ENCODE measurements at regions not wholly inside any gene's neighbourhood (a gene's known extent, or its start where the extent isn't known, plus 50 kb on each side); places are given as distances from the start of the nearest gene placed in this dataset.

- H3K79me2 ChIP-seq (ENCODE audit: control insufficient read depth, insufficient read depth, low read length) = no peaks in the 10 kb centered on the region
- H3K4me3 ChIP-seq (replicated peaks in 1 of 4; ENCODE audit: control extremely low read depth in 1 of 4, insufficient read depth in 1 of 4, low read depth in 3 of 4, low read length in 4 of 4) = no peak overlapping the region
- no peak overlapping the region for H3K9ac ChIP-seq (ENCODE audit: insufficient read depth, low read length)
- H3K27me3 ChIP-seq (ENCODE audit: control insufficient read depth, insufficient read depth, low read length) = no peaks in the 10 kb centered on the region
- H4K20me1 ChIP-seq (ENCODE audit: control insufficient read depth, extremely low read depth, insufficient read depth, low read length) = no peaks in the 10 kb centered on the region
- no peak overlapping the region for H2AFZ ChIP-seq (ENCODE audit: low read length)
- H3K9me3 ChIP-seq (ENCODE audit: control insufficient read depth, insufficient read depth, low read depth, low read length) = no peaks in the 10 kb centered on the region
- no peak overlapping the region for H3K4me2 ChIP-seq (ENCODE audit: extremely low read depth, insufficient read depth, low read length)
- DNase-seq (ENCODE audit: low read depth in 2 of 2) = no peak
- no peaks in the 10 kb centered on the region for H3K36me3 ChIP-seq (ENCODE audit: control insufficient read depth, insufficient read depth, low read length)
- peaks cover 7% of the 10 kb centered on the region for H3K4me1 ChIP-seq (ENCODE audit: control insufficient read depth, extremely low read depth, insufficient read depth, low read length)
- no peak overlapping the region for H3K27ac ChIP-seq (ENCODE audit: insufficient read depth, low read length)
- TF ChIP-seq CTCF (conservative IDR thresholded peaks at IDR 0.05 in 1 of 2, IDR thresholded peaks at IDR 0.05 in 1 of 2; ENCODE audit: low read depth in 1 of 2, low read length in 2 of 2) (no peak), EZH2 (IDR thresholded peaks at IDR 0.05; ENCODE audit: low read length, missing control alignments) (no peak)
Observed at GRCh38 chr12:76678992-76679391, 84.9 kb upstream of the ZDHHC17 start.

- H3K27ac ChIP-seq (ENCODE audit: insufficient read depth, low read length) = no peak overlapping the region
- H3K4me1 ChIP-seq (ENCODE audit: control insufficient read depth, extremely low read depth, insufficient read depth, low read length) = peaks cover 7% of the 10 kb centered on the region
- no peak overlapping the region for H3K4me3 ChIP-seq (replicated peaks in 1 of 4; ENCODE audit: control extremely low read depth in 1 of 4, insufficient read depth in 1 of 4, low read depth in 3 of 4, low read length in 4 of 4)
- H3K36me3 ChIP-seq (ENCODE audit: control insufficient read depth, insufficient read depth, low read length) = no peaks in the 10 kb centered on the region
- H4K20me1 ChIP-seq (ENCODE audit: control insufficient read depth, extremely low read depth, insufficient read depth, low read length) = no peaks in the 10 kb centered on the region
- DNase-seq (ENCODE audit: low read depth in 2 of 2) = peak in 1 of 2 donors; percentile 62
- H2AFZ ChIP-seq (ENCODE audit: low read length) = no peak overlapping the region
- H3K4me2 ChIP-seq (ENCODE audit: extremely low read depth, insufficient read depth, low read length) = no peak overlapping the region
- TF ChIP-seq CTCF (conservative IDR thresholded peaks at IDR 0.05 in 1 of 2, IDR thresholded peaks at IDR 0.05 in 1 of 2; ENCODE audit: low read depth in 1 of 2, low read length in 2 of 2) = no peak
- TF ChIP-seq EZH2 (IDR thresholded peaks at IDR 0.05; ENCODE audit: low read length, missing control alignments) = no peak
- no peak overlapping the region for H3K9ac ChIP-seq (ENCODE audit: insufficient read depth, low read length)
- H3K79me2 ChIP-seq (ENCODE audit: control insufficient read depth, insufficient read depth, low read length) = no peaks in the 10 kb centered on the region
- H3K9me3 ChIP-seq (ENCODE audit: control insufficient read depth, insufficient read depth, low read depth, low read length) = no peaks in the 10 kb centered on the region
- no peaks in the 10 kb centered on the region for H3K27me3 ChIP-seq (ENCODE audit: control insufficient read depth, insufficient read depth, low read length)
Observed at GRCh38 chr12:76679778-76680177, 84.1 kb upstream of the ZDHHC17 start.

GRCh38 chr12:76680940-76681339 lies 83.0 kb upstream of the ZDHHC17 start:
- no peaks in the 10 kb centered on the region for H3K9me3 ChIP-seq (ENCODE audit: control insufficient read depth, insufficient read depth, low read depth, low read length)
- H3K4me2 ChIP-seq (ENCODE audit: extremely low read depth, insufficient read depth, low read length) = no peak overlapping the region
- no peaks in the 10 kb centered on the region for H3K79me2 ChIP-seq (ENCODE audit: control insufficient read depth, insufficient read depth, low read length)
- no peaks in the 10 kb centered on the region for H3K27me3 ChIP-seq (ENCODE audit: control insufficient read depth, insufficient read depth, low read length)
- H3K4me1 ChIP-seq (ENCODE audit: control insufficient read depth, extremely low read depth, insufficient read depth, low read length) = peaks cover 11% of the 10 kb centered on the region
- H3K4me3 ChIP-seq (replicated peaks in 1 of 4; ENCODE audit: control extremely low read depth in 1 of 4, insufficient read depth in 1 of 4, low read depth in 3 of 4, low read length in 4 of 4) = no peak overlapping the region
- H4K20me1 ChIP-seq (ENCODE audit: control insufficient read depth, extremely low read depth, insufficient read depth, low read length) = no peaks in the 10 kb centered on the region
- peak overlapping the region; percentile 27 for H2AFZ ChIP-seq (ENCODE audit: low read length)
- TF ChIP-seq CTCF (conservative IDR thresholded peaks at IDR 0.05 in 1 of 2, IDR thresholded peaks at IDR 0.05 in 1 of 2; ENCODE audit: low read depth in 1 of 2, low read length in 2 of 2) = no peak
- H3K27ac ChIP-seq (ENCODE audit: insufficient read depth, low read length) = peak overlapping the region; percentile 61
- peak; percentile 15 to 82 for DNase-seq (ENCODE audit: low read depth in 2 of 2)
- no peak overlapping the region for H3K9ac ChIP-seq (ENCODE audit: insufficient read depth, low read length)
- H3K36me3 ChIP-seq (ENCODE audit: control insufficient read depth, insufficient read depth, low read length) = no peaks in the 10 kb centered on the region
